Globus pallidus (tissue), 1 donor: ENCODE measurements at regions not wholly inside any gene's neighbourhood (a gene's known extent, or its start where the extent isn't known, plus 50 kb on each side); places are given as distances from the start of the nearest gene placed in this dataset.

Source experiments
- DNase-seq: peaks from one replicate; pipeline ENCODE4 v3.0.0-alpha.2; 2015; ENCODE audit warnings: low spot score

DNA sequence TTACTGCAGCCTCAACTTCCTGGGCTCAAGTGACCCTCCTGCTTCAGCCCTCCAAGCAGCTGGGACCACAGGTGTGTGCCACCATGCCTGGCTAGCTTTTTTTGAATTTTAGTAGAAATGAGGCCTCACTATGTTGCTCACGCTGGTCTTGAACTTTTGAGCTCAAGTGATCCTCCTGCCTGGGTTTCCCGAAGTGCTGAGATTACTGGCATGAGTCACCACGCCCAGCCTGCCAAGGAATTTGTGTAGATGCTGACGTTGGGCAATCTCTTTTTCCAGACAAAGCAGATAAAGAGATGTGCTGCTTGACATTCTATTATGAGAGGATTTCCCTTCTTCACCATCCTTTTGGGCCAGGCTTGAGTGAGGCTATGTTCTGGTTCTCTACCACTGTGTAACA, 254.5 kb upstream of the RPS6KA3 start:
- no peak for DNase-seq

DNA sequence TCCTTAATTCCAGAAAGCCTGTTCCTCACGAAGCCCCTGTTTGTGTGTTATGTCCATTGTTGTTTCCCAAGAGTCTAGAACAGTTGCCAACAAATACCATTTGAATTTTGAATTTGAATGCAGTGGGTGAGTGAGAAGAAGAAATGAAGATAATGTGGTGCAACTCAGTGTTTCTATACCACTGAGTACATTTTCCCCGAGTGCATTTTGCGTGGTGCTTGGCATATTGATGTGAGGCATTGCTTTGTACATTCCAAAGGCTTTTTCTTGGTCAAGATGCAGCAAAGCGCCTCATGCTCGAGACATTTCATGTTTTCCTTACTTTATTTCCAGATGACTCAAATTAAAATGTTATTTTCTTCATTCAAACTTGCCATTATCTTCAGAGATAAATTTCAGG, 253.1 kb upstream of the RPS6KA3 start:
- no peak for DNase-seq

DNA sequence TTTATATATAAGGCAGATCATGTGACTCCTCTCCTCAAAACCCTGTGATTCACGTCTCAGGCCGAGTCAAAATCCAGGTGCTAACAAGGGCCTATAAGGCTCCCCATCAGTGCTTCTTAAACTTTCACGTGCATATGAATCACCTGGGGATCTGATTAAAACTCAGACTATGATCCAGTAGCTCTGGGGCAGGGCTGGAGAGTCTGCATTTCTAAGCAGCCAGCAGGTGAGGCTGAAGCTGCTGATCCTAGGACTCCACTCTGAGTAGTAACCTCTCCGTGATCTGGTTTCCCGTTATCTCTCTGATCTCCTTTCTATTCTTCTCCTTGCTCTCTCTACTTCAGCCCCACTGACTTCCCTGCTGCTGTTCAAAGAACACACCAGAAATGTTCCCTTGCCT, 252.4 kb upstream of the RPS6KA3 start:
- no peak for DNase-seq

DNA sequence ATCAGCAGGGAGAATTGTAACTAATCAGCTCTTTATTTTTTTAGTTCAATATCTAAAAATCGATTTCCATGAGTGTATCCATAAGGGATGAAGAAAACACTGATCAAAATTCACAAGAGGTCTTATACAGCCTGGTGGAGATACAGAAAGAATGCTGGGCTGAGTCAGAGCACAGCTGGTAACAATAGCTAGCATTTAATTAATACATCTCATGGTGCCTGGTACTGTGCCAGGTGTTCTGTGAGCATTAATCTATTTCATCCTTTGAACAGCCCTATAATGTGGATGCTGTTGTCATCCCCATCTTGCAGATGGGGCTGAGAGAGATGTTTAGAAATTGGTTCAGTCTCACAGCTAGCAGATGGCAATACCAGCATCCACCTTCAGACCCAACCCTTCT, 250.9 kb upstream of the RPS6KA3 start:
- DNase-seq: no peak

DNA sequence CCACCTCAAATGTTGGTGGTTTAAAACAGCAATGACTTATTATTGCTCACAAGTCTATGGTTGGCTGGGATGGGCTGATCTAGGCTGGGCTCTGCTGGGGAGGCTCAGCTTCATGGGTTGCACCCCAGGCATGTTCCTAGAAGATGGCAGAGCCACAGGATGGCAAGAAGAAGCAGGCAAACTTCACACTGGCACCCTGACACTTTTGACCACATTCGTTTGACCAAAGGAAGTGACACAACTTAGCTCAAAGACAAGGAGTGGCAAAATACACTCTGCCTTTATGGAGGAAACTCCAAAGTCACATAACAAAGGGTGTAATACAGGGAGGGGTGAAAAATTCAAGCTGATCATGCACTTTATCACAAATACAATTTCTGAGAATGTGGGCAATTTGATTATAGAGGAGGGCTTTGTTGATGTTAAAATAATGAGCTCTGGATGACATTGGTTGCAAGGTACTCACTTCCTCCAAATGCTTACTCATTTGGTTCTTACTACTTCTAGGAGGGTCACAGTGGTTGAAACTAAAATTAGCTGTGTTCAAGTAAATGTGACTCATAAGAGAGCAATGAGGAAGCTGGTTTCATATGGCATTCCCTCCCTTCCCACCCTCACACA, 249.2 kb upstream of the RPS6KA3 start:
- DNase-seq: no peak

DNA sequence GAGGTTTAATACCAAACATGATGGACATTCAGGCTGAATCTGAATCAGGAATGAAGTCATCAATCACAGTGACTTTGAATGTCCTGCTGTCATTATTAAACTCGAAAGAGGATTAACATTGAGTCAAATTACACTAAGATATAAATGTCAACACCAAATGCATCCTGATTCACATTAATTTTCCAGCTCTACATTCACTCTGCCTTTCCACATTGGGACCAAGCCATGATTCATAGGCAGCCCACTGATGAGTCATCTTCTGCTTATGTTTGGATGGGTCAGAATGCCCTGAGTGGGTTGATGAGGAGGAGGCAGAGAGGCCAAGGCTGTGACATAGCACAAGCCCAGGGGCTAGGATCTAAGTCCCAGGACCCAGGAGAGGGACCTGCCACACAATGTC, 247.6 kb upstream of the RPS6KA3 start:
- no peak for DNase-seq

DNA sequence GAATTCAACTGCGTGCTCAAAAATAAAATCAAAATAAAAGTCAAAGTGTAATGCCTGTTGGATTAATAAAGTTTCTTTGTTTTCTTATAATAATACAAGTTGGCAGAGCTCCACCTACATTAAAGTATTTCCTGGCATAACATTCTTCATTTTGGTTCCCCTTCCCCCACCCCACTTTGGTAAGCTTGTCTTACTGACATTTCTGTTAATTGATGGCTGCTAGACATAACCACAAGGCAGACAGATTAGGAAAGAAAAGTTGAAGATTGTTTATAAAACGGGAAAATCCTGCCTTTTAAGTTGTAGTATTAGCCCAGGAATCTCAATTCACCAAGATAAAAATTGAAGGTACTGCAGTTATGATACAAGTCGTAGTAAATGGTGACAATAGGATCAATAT, 246.5 kb upstream of the RPS6KA3 start:
- no peak for DNase-seq

DNA sequence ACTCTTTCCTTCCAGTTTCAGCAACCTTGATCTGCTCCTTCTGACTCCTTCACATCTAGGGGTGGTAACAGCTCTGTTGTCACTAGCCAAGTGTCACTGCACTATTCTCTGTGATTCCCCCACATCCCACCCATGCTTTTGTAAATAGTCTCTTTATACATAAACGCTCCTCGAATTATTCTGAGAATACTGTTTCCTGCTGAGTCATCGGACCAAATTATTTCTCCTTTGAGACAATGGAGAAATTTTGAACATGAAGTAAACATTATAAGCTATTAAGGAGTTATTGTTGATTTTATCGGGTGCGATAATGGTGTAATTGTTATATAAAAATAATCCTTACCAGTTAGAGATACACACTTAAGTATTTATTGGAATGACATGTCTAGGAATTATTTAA, 245.1 kb upstream of the RPS6KA3 start:
- no peak for DNase-seq

DNA sequence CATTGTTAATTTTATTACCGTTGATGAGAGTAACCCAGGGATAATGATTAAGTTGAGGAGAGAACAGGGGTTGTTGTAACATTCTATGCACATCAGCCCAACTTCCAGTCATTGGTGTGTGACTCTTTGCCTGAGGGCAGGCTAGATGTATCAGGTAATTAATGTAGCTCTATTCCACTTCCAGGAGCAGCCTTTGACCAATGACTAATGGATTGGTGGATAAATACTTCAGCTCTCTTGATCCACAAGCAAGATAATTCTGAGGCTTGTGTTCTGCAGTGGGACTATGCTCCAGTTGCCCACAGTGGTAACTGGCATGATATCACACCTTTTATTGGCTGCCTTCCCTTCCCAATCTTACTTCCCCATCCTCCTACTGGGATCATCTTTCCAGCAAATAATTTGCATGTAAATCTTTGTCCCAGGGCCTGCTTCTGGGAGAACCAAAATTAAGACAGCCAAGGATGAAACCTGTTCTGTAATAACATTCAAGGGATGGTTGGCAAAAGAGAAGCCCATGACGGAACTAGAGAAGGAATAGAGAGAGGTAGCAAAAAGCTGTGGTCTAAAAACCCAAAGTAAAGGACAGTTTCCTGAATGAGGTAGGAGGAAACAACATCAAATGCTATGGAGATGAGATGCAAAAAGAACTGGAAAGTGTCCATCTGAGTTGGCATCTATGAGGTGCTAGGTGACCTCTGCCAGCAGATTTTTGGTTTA, 241.4 kb upstream of the RPS6KA3 start:
- DNase-seq: no peak

DNA sequence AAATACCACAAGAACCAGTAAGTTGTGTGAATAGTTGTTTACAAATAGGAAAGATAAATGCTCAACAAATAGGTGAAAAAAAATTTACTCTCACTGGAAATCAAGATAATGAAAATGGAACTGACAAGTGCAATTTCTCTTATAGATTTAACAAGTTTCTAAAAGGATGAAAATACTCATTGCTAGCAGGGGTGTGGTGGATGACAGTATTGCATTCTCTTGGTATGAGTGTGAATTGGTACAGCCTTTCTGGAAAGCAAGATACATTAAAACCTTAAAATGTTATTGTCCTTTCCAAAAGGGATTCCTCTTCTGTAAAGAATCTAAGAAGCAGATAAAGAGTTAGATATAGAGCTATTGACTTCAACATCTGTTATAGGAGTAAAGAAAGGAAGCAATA, 240.0 kb upstream of the RPS6KA3 start:
- DNase-seq: no peak

DNA sequence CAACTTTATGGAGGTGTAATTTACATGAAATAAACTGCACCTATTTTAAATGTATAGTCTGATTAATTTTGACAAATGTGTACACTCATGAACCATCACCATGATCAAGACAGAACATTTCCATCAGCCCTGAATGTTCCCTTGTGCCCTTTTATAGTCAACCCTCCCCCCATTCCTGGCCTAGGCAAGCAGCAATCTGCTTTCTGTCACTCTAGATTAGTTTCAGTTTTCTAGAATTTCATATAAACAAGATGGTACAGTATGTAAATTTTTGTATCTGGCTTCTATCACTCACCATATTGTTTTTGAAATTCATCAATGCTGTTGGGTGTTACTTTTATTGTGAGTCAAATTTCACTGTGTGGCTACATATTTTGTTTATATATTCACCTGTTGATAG, 234.2 kb upstream of the RPS6KA3 start:
- no peak for DNase-seq

DNA sequence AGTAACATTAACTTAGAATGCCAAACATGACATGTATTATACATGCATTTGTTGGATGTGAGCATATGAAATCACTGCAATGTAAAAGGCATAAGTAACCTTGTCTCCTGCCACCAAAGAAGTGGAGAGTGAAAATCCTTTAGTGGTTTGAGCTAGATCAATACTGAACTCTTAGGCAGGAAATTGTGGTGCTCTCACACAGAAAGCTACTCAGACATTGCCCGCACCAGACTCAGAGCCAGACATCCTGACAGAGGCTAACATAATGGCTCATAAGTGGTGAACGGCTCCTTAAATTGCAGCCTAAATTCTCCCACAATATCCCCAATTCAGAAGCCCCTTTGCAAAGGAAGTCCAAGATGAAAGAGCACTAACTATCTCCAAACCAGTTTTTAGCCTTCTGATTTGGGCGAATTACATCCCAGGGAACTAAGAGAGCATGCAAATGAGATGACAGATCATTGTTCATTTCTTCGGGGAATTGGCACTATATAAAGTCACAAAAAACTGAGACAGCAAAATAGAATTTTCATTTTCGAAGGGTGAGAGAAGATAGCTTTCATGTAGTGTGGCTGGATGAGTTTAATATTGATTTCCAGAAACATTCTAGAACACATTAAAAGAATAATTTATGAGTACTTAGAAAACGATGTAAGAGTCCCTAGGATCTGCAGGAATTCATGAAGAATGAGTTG, 233.6 kb upstream of the RPS6KA3 start:
- DNase-seq: no peak

DNA sequence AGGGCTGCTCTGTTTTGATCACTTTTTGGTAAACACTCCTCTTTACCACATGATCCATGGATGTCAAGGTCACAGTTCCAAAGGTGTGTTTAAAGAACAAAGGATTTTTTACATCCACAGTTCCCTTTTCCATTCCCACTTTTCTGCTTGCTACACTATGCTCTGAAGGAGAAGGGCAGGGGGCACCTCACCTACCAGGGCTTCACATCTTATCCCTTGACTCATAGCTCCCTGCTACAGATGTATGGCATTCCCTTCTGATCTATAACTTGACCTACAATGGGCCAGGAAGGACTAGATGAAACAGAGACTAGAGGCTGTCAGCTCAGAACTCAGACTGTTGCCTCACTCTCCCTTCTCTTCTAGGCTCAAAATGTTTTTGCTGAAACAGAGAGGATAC, 233.1 kb upstream of the RPS6KA3 start:
- DNase-seq: no peak

DNA sequence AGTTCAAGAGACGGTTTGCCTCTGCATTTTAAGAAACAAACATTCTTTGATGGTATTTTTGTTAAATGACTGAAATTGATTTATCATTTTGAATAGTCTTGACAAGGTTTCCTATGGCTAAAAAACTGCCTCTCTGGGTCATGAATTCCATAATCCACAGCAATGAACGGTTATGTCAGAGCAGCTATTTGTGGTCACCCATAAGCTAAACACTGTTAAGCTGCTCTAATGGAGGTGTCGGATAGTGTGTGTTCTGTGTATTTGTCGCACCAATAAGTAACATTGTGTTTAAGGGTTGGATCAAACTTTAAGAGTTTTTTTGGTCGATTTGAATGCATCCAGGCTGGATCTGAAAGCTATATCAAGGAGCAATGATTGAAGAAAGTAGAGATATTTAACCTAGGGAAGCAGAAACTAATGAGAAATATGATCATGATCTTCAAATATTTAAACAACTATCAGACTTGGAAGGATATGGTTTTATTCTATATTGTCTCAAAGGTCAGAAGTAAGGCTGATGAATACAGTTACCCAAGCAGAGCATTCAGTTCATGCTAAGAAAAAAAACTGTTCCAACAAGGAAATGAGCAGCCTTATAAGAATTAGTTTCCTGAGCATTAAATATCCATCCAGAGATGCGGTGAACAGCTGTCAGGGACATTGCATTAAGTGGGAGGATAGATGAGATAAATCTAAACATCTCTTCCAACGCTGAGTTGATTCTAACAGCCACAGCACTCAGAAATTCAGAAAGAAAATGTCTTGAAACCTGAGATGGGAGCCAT, 232.3 kb upstream of the RPS6KA3 start:
- no peak for DNase-seq

DNA sequence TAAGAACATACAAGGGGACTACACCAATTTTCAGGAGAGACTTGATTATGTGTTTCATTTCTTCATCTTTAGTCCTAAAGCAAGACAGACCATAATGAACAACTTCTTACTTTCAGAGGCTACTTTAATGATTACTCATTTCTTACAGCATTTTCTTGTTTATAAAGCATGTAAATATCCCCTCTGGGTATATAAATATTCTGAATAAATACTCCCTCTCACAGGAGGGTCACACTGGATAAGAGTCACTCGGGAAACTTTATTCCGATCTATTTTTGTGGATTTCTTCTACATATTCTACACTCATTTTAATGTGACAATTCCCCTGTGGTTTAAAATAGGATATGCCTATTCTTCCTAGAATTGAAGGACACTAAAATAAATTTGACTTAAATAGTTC, 228.9 kb upstream of the RPS6KA3 start:
- DNase-seq: no peak

DNA sequence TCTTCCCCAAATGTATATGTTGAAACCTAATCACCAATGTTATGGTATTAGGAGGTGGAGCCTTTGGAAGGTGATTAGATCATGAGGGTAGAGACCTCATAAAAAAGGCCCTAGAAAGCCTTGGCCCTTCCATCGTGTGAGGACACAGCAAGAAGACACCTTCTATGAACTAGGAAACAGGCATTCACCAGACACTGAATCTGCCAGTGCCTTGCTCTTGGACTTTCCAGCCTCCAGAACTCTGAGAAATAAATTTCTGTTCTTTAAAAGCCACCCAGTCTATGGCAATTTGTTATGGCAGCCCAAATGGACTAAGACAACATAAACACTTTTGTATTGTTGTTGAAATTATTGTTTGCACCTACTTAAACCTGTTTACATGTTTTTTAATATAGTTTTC, 221.8 kb upstream of the RPS6KA3 start:
- DNase-seq: no peak

DNA sequence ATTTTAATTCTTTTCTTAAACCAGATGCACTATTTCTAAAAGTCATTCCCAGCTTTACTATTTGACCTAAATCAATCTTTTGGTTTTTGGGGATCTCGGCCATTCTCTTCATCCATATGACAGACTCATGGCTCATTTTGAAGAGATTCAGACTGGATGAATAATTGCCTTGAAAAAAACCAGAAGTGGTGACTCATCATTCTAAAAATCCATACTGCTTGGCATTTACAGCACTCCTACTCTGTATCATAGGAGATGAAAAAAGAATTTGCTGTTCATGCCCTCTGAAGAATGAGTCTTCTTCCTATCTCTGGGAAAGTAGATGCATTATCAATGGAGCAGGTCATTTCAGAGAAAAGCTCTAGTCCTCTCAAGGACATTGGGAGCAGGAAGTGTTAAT, 220.5 kb upstream of the RPS6KA3 start:
- DNase-seq: no peak

DNA sequence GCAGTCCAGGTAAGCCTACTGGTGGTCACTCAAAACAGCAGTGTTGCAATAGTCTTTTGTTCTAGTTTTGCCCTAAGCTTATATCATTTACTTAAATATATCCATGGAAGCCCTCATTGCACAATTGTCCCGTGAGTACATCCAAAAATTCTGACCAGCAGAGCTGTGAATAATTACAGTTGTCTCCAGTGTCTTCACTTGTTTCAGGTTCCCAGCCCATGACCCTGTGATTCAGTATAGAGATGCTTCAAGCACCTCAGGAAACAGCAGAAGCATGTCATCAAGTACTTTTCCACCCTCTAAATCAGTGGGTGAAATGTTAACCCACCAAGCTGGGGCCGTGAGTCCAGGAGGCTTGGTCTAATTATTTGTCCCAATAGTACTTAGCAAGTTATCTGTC, 214.9 kb upstream of the RPS6KA3 start:
- no peak for DNase-seq

DNA sequence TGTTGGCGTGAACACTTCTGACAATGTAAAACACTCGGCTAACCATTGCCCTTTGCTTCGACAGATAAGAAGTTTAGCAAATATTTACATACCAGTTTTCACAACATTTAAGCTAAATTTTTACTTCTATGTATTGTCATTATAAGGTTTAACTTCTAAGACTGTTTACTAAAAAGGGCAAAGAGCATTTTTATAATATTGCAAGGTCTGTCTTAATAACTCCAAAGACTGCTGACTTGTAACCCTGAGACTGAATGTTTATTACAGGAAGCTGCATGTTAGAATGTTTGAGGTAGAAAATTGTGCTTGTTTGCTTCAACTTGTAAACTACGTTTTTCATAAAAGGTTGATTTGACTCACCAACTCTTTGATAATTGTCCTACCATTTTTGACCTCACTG, 213.2 kb upstream of the RPS6KA3 start:
- DNase-seq: no peak

DNA sequence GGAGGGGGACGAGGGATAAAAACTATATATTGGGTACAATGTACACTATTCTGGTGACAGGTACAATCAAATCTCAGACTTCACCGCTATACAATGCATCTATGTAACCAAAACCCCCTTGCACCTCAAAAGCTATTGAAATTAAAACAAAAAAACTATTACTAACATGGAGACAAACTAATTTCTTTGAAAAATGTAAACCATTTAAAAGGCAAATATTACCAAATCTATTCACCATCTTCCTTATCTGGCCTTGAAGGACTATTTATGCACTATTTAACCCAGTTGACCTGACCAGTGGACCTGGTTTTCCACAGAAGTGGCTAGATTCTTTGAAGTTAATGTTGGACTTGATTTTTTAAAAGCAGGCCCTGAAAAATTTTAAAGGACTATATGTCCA, 212.3 kb upstream of the RPS6KA3 start:
- no peak for DNase-seq

DNA sequence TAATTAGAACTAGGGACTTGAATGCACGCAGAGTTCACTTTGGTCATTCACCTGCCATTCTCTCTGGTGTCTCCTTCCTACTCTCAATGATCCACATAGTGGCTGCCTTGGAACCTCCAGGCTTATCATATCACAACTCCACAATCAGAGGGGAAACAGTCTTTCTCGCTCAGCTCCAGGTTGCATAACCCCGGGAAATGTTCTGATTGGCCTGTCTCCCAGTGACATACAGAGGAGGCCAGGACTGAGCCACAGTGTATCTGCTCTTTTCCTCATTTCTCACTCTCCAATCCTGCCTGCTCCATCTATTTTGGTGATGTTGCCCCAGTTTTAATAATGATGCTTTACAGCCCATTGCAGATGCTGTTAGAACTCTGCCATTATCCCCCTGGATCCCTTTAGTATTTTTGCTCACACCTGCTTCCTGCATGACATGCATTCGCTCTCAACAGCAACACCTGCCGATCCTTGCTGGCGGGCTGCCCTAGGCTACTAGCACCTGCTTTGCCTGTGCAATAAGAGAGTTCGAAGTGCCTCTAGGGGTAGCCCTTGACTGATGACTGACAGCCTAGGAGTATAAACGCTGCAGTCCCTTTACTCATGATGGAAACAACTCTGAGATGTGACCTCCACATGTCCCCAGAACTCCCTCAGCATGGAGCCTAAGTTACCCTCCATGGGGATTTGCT, 211.3 kb upstream of the RPS6KA3 start:
- no peak for DNase-seq

DNA sequence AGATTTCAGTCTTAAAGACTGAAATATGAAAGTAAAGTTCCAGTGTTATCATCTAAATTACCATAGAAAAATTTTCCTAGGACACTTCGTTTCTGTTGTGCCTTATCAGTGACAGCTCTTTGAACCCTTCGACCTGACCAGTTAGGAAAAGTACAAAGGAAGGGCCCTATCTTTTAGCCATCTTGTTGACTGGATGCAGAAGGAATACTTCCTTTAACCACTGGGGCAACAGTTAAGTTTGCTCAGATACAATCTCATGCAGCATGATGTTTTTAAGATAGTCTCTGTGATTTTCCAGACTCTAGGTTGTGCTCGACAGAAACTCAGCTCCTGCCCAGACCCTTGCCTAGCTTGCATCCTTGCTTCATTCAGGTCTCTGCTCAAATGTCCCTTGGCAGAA, 210.5 kb upstream of the RPS6KA3 start:
- no peak for DNase-seq
